ENCODE measurements at regions not wholly inside any gene's neighbourhood (a gene's known extent, or its start where the extent isn't known, plus 50 kb on each side); places are given as distances from the start of the nearest gene placed in this dataset.

DNA sequence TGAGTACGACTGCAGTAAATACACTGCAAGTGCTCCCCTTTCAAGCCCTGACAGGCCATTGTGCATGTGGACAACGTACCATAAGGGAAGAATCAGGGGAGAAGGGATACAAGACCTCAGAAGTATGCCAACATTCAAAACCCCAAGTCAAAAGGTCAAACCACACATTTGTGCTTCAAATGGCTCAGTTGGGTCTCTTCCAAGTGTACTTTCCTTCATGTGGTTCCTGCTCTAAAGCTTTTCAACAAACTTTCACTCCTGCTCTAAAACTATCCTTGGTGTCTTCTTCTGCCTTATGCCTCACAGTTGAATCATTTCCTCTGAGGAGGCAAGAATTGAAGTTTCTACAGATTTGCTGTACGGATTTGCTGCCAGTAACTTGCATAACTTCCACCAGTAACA, 305.7 kb upstream of the SLIT2 start:
- TF ChIP-seq, protein P1, sequence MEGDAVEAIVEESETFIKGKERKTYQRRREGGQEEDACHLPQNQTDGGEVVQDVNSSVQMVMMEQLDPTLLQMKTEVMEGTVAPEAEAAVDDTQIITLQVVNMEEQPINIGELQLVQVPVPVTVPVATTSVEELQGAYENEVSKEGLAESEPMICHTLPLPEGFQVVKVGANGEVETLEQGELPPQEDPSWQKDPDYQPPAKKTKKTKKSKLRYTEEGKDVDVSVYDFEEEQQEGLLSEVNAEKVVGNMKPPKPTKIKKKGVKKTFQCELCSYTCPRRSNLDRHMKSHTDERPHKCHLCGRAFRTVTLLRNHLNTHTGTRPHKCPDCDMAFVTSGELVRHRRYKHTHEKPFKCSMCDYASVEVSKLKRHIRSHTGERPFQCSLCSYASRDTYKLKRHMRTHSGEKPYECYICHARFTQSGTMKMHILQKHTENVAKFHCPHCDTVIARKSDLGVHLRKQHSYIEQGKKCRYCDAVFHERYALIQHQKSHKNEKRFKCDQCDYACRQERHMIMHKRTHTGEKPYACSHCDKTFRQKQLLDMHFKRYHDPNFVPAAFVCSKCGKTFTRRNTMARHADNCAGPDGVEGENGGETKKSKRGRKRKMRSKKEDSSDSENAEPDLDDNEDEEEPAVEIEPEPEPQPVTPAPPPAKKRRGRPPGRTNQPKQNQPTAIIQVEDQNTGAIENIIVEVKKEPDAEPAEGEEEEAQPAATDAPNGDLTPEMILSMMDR (IDR thresholded peaks at IDR 0.05), result no peak
- no peak for TF ChIP-seq POLR2A (IDR thresholded peaks at IDR 0.05)

All from transverse colon (tissue), 3 donors.